Stimulated activated CD4-positive, alpha-beta T cell treated with anti-CD3 and anti-CD28 coated beads, Interleukin-4, amount 100 ng/mL, for 4 hours (primary cell): ENCODE measurements at regions not wholly inside any gene's neighbourhood (a gene's known extent, or its start where the extent isn't known, plus 50 kb on each side); places are given as distances from the start of the nearest gene placed in this dataset.

Experiments
- DNase-seq, 2 experiments: peaks; one replicate each; pipeline ENCODE4 v3.0.0-alpha.2; 2020

DNA sequence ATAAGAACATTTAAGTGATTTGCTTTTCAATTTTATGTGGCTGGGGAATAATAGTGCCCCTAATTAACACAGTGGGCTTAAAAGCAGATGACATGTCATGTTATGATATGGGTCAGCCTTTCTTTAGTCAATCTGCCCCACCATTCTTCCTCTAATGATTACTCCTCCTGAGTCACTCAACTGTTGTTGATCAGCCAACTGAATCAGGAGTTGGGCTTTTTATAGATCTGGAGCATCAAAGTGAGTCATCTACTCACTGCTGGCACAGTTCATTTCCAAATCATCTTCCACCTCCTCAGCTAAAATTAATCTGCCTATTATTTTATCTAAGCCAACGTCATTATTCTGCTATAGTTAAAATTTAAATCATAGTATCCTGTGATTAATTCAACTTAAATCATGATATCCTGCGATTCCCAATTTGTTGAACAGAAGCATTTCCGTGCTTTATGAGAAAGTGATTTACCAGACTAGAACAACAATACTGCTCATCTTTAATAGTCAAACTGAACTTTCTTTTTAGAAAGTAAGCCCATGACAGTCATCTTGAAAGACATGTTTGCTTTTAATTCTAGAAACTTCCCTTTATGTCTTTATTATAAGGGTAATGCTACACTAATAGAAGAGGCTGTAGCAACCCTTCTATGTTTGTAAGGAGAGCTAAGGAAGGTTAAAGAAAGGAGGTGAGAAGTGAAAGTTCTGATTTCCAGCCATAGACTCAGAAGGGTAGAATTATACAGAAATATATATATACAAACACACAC, 551.4 kb downstream of the TBC1D4 start:
- no peak for DNase-seq

DNA sequence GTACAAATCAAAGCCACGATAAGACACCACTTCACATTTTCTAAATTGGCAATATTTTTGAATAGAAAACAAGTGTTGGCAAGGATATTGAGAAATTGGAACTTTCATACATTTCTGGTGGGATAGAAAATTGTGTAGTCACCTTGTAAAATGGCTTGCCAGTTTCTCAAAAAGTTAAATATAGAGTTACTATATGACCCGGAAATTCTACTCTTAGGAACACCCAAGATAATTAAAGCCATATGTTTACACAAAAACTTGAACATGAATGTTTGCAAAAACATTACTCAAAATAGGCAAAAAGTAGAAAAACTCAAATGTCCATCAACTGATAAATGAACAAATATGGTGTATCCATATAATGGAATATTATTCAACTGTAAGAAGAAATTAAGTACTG, 552.5 kb downstream of the TBC1D4 start:
- DNase-seq, result no peak

DNA sequence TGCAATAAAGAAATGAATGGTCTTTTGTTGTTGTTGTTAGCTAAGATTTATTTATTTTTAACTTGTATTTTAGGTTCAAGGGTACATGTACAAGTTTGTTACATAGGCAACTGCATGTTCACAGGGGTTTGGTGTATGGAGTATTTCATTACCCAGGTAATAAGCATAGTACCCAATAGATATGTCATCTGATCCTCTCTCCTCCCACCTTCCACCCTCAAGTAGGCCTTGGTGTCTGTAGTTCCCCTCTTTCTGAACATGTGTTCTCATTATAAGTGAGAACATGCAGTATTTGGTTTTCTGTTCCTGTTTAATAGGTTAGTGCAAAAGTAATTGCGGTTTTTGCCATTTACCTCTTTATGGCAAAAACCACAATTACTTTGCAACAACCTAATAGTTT, 554.1 kb downstream of the TBC1D4 start:
- no peak for DNase-seq

DNA sequence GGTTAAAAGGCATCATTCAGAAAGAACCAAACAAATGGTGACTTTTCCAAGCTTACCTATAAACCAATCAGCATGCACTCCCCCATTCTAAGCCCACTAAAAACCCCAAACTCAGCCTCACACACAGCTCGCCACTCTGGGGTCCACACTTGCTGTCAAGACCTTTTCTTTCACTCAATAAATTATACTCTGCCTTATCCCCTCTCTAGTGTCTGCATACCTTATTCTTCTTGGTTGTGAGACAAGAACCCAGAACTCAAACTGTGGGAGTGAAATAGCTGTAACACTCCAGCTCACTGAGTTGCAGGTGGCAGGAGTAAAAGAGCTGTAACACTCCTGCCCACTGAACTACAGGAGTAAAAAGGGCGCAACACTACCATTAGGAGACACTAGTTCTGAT, 559.0 kb downstream of the TBC1D4 start:
- DNase-seq, result no peak

DNA sequence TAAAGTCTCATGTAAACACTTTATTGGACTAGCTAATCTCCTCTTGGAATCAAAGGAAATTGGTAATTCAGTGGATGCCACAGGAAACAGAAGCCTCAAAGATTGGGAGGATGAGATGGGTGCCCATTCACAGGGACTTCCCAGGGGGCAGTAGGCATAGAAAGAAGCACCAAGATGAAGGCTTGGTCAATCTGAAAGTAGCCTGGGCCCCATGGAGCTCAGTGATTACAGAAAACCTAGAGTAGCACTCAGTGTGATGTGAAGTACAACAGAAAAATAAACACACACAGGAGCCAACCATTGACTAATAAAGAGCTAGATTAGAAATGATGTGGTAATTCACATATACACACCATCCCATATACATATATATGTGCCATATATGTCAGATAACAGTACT, 560.6 kb downstream of the TBC1D4 start:
- no peak for DNase-seq

DNA sequence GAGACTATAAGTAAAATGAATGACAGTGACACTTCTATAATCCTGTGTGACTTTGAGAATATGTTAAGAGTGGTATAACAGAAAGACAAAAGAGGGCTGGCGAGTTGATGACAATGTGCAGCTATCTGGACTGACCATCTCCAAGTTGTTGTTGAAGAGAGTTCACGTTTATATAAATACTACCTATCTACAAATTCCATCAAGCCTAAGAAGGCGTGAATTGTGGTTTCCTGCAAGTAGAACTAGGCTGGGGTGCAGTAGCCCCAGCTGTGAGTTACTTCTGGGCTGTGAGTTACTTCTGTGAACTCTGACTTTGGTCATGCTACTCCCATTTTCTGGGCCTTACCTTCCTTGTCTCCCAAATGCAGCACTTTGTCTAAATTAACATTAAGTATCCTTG, 561.0 kb downstream of the TBC1D4 start:
- DNase-seq, result no peak

DNA sequence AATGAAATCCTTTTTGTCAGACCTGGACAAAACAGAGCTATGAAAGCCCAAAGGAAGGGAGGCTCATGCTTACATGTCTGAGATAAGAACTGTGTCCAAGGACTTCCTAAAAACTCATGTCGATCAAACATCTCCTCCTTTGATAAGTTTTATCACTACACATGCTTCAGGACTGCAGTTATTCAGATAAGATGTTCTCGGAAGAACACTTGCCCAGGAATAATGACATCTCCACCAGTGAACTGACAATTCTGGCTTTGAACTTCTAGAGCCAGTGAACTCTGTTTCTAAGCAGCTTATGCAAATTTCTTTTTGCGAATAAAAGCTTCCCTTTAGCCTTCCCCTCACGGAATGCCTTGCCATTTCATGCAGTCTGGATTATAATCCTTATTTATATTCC, 561.6 kb downstream of the TBC1D4 start:
- no peak for DNase-seq

DNA sequence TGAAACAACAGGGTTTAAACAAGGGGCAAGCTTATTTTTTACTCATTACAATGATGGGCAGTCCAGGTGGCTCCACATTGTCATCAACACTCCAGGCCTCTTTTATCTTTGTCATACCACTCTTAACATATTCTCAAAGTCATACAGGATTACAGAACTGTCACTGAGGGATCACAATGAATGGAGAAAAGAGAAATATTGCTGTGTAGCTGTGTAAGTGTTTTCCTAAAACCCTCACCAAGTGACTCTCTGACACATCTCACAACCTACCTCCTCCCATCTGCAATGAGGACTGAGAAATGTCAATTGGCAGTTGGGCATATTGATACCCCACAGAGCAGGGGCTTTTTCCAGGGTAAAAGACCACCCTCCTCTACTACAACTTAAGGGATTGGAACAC, 562.1 kb downstream of the TBC1D4 start:
- DNase-seq, result no peak

DNA sequence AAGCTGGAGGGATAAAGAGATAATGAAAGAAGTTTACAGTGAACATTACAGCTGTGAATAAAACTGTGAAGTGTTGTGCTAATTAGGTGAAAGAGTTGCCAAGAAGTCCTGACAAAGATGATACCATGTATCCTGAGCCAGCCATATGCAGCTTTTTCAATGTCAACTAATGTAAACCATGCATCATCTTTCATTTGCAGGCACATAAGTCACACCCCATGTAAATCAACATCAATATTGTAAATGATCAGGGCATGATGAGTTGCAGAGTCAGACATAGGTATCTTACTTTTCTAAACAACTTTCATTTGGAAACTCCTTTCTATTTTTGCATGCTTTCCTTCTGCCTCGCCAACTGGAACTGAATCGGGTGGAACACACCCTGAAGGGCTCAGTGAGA, 569.1 kb downstream of the TBC1D4 start:
- DNase-seq, result no peak

DNA sequence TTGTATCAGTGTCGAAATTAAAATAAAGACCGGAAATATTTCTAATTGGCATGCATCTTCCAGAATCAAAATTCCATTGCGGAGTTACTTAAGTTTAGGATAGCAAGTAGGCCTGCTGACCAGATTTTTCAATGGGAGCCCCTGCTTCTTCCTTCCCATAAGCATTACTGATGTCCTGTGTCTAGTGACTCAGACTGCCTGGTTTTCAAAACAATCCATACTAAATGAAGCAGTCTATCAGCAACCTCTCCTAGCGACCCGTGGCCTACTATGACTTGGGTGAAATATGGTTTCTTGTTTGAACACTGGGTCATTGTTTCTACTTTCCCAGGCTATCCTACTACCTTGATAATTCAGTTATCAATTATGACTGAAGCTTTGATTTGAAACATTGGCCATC, 571.6 kb downstream of the TBC1D4 start:
- DNase-seq, result no peak

DNA sequence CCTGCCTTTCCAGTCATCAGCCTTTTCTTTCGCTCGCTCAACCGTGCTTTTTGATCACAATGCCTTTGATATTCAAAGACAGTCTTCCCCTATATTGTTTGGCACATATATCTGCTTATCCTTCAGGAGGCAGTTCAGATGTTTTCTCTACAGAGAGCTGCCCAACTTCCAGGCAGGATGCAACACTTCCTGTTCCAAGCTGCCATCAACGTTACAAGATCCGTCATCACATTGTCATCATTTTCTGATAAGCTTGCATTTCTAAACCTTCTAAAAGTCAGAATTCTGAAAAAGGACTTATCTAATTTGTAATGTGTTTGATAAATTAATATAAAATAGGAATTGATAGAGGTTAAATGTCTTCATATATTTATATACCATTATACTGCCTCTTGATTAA, 574.2 kb downstream of the TBC1D4 start:
- DNase-seq, result no peak

DNA sequence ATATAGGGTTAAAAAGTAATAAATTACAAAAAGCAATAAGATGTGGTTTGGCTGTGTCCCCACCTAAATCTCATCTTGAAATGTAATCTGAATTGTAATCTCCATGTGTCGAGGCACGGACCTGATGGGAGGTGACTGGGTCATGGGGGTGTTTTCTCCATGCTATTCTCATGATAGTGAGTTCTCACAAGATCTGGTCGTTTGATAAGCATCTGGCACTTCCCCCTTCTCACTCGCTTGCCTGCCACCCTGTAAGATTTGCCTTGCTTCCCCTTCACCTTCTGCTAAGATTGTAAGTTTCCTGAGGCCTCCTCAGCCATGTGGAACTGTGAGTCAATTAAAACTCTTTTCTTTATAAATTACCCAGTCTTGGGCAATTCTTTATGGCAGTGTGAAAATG, 577.4 kb downstream of the TBC1D4 start:
- DNase-seq, result no peak

DNA sequence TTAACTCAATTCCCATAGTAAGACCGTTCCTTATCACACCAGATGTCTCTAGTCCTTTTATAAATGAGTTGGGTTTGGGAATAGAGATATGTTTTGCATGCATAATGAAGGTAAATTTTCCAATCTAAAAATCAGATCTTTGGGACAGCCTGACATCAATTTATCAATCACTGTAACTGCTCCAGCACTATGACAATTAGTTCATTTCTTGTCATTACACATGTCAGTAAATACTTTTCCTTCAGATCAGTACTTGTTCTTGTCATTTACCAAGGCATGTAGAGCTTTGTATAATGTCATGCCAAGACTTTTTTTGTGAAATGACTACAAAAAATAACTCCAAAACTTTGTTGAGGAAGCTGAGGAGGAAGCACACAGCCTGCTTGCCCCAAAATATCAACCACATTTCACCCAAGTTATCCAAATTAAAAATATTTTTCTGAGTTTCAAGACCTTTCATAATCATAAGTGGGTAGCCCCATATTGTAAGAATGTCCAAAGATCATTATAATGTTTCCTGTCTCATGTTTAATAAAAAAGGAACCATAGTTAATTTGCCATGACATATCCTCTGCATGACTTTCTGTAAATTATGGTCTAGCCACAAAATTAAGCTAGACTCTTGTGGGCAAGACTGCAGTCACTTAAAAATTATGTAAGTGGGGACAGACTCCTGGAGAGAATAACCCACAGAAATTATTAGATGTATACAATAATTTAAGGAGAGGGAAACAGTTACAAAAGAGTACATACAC, 586.8 kb downstream of the TBC1D4 start:
- DNase-seq, result no peak

DNA sequence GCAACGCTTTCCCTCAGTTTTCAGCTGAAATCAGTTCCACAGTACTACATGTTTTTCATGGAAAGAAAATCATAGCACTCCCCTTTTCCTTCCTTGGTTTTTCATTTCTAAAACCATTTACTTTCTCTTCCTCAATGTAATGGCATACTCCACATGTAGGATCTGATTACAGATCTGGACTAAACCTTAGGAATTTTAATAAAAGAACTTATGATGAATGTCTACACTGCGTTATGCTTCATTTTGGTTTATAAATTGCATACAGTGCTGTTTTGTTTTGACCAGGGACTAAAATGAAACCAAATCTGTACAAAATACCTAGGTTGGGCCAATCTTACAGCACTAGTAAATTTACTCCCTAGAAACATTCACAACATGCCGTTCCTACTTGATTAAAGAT, 589.9 kb downstream of the TBC1D4 start:
- no peak for DNase-seq

DNA sequence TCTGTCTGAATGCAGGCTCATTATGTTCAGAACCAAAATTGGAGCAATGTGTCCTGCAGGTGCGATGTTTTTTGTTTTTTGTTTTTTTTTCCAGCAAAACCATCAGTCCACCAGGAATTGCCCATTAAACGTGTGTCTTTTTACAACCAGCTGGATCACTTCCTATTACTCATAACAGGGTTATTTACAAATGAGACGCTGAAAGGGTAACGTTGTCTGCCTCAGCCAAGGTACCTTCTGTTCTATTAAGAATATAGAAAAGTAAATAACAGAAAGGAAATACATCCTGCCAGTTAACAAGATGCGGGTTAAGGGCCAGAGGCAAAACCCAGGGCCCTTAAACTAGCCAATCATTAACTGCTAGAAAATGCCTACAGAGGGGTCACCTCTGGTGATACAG, 590.4 kb downstream of the TBC1D4 start:
- DNase-seq, result no peak

DNA sequence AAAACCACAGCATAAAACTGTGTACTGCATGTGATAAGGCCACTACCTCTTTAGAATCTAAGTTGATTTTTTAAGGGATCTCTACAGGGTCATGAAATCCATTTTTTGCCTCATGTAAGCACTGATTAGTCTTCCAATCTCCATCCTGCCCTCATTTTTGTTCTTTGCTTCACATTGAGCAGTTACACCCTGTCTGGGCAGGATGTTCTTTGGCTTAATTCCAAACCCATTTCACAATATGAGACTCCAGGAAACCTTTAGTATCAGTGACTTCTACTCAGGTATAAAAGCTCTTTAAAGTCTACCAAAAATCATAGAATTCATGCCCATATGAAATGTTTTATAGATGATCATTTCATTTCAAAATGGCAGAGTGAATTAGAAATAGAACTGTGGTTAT, 592.6 kb downstream of the TBC1D4 start:
- no peak for DNase-seq

DNA sequence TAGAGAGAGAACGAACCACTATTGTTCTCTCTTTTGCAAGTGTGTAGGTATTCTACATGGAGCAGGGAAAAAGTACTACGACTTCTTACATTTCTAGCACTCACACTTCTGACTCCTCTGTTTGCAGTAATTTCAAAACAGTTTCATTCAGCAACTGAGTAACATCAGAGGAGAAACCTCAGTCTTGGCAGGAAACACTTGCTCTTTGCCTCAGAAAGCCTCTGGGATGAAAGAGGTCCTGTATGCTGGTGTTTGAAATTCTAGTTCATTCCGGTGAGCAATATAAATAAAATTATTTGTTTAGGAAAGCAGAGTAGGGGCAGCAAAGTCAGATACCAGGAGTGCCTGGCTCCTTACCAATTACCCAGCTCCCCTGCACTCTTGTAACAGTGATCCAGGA, 595.5 kb downstream of the TBC1D4 start:
- DNase-seq, result no peak

DNA sequence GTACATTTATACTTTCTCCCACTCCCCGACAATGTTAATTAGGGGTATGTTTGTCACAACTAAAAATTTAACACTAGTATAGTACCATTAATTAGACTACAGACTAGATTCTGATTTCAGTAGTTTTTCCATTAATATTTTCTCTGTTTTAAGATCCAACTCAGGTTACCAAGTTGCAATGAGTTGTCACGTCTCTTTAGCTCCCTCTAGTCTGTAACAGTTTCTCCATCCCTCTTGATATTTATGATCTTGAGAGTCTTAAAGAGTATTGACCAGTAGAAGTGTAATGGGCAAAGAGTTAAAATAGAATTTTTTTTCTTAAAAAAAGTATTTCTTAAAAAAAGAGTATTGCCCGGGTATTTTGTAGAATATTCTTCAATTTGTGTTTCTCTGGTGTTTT, 598.1 kb downstream of the TBC1D4 start:
- no peak for DNase-seq

DNA sequence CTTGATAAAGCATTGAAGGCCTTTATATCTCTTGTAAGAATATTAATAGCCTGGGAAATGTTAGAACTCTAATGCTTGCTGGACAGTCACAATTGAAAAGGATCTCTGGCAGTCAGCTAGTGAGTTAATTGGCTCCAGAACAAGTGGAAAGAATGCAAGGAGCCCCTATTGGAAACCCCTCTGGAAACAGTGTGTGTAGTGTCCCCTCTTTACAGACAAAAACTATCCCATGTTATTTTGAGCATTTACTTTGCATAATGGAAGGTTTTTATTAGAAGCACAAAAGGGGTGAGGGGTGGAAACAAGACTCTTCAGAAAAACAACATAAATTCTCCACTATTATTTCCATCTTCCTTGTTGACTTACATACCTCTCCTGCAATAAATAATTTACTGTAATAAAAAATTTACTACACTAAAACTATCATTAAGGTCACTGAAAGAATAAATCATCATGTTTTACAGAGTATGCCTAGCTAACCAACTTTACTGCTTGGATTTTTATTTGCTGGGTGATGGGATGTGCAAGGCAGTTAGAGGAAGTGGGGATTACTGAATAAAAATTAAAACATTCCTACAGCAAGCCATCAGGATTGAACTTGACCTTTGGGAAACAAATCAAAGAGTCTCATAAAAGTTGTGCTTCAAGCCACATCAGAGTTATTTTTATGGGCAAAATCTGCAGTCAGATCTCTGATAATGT, 610.4 kb downstream of the TBC1D4 start:
- no peak for DNase-seq

DNA sequence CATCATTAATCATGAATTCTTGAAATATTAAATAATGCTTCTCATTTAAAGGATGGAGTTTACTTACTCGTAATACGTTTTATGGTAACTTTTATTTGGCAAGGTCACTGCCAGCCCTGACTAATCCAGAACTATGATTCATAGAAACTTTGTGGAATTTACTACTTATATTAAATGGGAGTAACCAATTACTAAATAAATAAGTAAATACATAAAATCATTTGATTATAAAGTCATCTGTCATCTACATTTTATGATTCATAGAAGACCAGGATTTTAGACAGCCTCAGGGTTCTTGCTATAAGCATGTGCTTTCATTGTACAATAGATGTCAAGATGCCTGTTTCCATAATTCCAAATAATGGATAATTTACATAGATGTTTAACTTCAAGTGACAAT, 611.1 kb downstream of the TBC1D4 start:
- DNase-seq, result no peak

DNA sequence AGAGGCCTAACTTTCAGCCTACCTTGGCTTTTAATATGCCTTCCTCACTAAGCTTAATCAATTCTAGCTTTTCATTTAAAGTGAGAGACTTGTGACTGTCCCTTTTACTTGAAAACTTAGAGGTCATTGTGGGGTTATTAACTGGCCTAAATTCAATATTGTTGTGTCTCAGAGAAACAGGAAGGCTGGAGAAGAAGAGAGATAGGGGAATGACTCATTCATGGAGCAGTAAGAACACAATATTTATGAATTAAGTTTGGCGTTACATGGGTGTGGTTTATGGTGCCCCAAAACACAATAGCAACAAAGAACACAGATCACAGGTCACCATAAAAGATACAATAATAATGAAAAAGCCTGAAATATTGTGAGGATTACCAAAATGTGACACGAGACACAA, 612.1 kb downstream of the TBC1D4 start:
- no peak for DNase-seq

DNA sequence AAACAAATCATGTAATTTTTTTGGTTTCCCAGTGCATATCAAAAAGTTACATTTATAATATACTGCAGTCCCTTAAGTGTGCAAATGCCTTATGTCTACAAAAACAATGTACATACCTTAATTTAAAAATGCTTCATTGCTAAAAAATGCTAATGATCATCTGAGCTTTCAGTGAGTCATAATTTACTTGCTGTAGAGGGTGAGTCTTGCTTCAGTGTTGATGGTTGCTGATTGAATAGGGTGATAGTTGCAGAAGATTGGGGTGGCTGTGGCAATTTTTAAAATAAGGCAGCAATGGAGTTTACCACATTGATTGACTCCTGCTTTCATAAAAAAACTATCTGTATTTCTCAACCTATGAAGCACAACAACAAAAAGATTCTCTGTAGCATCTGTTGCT, 613.9 kb downstream of the TBC1D4 start:
- no peak for DNase-seq

DNA sequence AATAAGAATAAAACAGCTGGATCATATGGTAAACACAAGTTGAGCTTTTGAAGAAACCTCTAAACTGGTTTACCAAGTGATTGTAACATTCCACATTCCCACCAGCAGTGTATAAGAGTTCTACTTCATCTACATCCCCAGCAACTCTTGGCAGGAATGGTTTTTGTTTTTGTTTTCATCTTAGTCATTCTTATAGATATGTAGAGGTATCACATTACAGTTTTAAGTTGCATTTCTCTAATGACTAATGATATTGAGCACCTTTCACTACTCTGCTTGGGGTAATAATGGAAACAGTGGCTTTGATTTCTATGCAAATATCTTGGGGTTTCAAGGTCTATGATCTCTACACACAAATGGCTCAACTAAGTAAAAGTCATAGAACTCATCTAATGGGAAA, 614.5 kb downstream of the TBC1D4 start:
- DNase-seq, result no peak

DNA sequence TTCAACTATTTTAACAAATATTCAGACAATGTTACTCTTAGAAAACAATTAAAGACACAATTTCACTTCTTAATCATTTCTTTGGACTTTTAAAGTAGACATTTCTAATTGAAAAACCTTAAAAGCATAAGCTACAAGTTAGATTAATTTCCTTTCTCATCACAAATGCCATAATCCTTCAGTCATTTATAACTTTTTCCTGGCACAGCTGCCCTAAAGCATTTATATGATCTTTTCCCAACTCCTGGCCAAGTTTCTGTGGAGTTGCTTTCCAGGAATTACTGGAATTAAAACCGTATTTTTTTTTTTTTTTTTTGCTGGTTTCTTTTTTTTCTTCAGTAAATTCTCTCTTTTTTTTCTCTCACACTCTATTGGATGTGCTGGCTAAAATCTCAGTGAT, 615.9 kb downstream of the TBC1D4 start:
- DNase-seq, result no peak
